ENCODE measurements at regions not wholly inside any gene's neighbourhood (a gene's known extent, or its start where the extent isn't known, plus 50 kb on each side); places are given as distances from the start of the nearest gene placed in this dataset.

- H3K4me3 ChIP-seq (ENCODE audit: low read length in 2 of 2): no peak overlapping the region
- H3K4ac ChIP-seq (ENCODE audit: low read length): no peak overlapping the region
- no peak overlapping the region for H4K91ac ChIP-seq (ENCODE audit: low read depth, low read length, poor library complexity)
- H2BK120ac ChIP-seq (ENCODE audit: low read depth, low read length): no peak overlapping the region
- H2BK5ac ChIP-seq (ENCODE audit: low read length): no peak overlapping the region
- no peak overlapping the region for H3K14ac ChIP-seq (ENCODE audit: low read length)
- H2BK12ac ChIP-seq (ENCODE audit: low read length): no peak overlapping the region
- no peaks in the 10 kb centered on the region for H3K27me3 ChIP-seq (ENCODE audit: control insufficient read depth in 3 of 3, insufficient read depth in 3 of 3, low read depth in 1 of 3, low read length in 3 of 3)
- no peak overlapping the region for H3K9ac ChIP-seq (ENCODE audit: low read depth, low read length, poor library complexity)
- peaks cover 0 to 10% of the 10 kb centered on the region in 2 donors for H3K9me3 ChIP-seq (replicated peaks in 1 of 2; ENCODE audit: control insufficient read depth in 2 of 2, insufficient read depth in 1 of 2, low read depth in 1 of 2, low read length in 2 of 2)
- no peak overlapping the region for H4K8ac ChIP-seq (ENCODE audit: low read depth, low read length)
- H3K79me1 ChIP-seq (ENCODE audit: low read depth, low read length): no peaks in the 10 kb centered on the region
- no peak overlapping the region for H3K18ac ChIP-seq (ENCODE audit: low read length)
- no peak overlapping the region for H3K27ac ChIP-seq (replicated peaks; ENCODE audit: low read length)
- H3K36me3 ChIP-seq (replicated peaks in 1 of 2; ENCODE audit: control insufficient read depth in 2 of 2, insufficient read depth in 2 of 2, low read length in 2 of 2): no peaks in the 10 kb centered on the region
- WGBS, 2 donors (ENCODE audit: extremely low coverage in 2 of 2, insufficient read length in 2 of 2, insufficient replicate concordance in 1 of 2): no CpG with 5 or more reads among the region's 2 CpGs
- H3K23ac ChIP-seq (ENCODE audit: low read depth, low read length, poor library complexity): no peak overlapping the region
- H2AK5ac ChIP-seq (ENCODE audit: low read depth, low read length): no peak overlapping the region
- peaks cover 0 to 5% of the 10 kb centered on the region in 2 donors for H3K4me1 ChIP-seq (ENCODE audit: control insufficient read depth in 2 of 2, insufficient read depth in 1 of 2, low read depth in 1 of 2, low read length in 2 of 2)
- no peak overlapping the region for H2BK15ac ChIP-seq (ENCODE audit: low read length)
- no peak overlapping the region for H2AFZ ChIP-seq (ENCODE audit: low read length)
- no peak for DNase-seq (ENCODE audit: low spot score)
- no peak overlapping the region for H3K4me2 ChIP-seq (ENCODE audit: insufficient read depth, low read length, poor library complexity, severe bottlenecking)
Observed at GRCh38 chr20:23267909-23268308, 82.7 kb upstream of the NXT1 start.

GRCh38 chr20:23266530-23267398 lies 83.8 kb upstream of the NXT1 start:
- Histone ChIP-seq H3K18ac (ENCODE audit: low read length) (no peak overlapping the region), H3K4me1 (ENCODE audit: control insufficient read depth in 2 of 2, insufficient read depth in 1 of 2, low read depth in 1 of 2, low read length in 2 of 2) (peaks cover 0 to 5% of the 10 kb centered on the region in 2 donors), H3K4me3 (ENCODE audit: low read length in 2 of 2) (no peak overlapping the region), H3K4ac (ENCODE audit: low read length) (no peak overlapping the region), H2BK15ac (ENCODE audit: low read length) (no peak overlapping the region), H3K36me3 (replicated peaks in 1 of 2; ENCODE audit: control insufficient read depth in 2 of 2, insufficient read depth in 2 of 2, low read length in 2 of 2) (no peaks in the 10 kb centered on the region), H2BK12ac (ENCODE audit: low read length) (no peak overlapping the region), H3K9me3 (replicated peaks in 1 of 2; ENCODE audit: control insufficient read depth in 2 of 2, insufficient read depth in 1 of 2, low read depth in 1 of 2, low read length in 2 of 2) (peaks cover 0 to 10% of the 10 kb centered on the region in 2 donors), H2BK120ac (ENCODE audit: low read depth, low read length) (no peak overlapping the region), H3K23ac (ENCODE audit: low read depth, low read length, poor library complexity) (no peak overlapping the region), H3K4me2 (ENCODE audit: insufficient read depth, low read length, poor library complexity, severe bottlenecking) (no peak overlapping the region), H2AFZ (ENCODE audit: low read length) (no peak overlapping the region), H3K27ac (replicated peaks; ENCODE audit: low read length) (no peak overlapping the region), H3K14ac (ENCODE audit: low read length) (no peak overlapping the region), H3K27me3 (ENCODE audit: control insufficient read depth in 3 of 3, insufficient read depth in 3 of 3, low read depth in 1 of 3, low read length in 3 of 3) (no peaks in the 10 kb centered on the region), H4K91ac (ENCODE audit: low read depth, low read length, poor library complexity) (no peak overlapping the region), H3K9ac (ENCODE audit: low read depth, low read length, poor library complexity) (no peak overlapping the region), H4K8ac (ENCODE audit: low read depth, low read length) (no peak overlapping the region), H2BK5ac (ENCODE audit: low read length) (no peak overlapping the region), H3K79me1 (ENCODE audit: low read depth, low read length) (no peaks in the 10 kb centered on the region), H2AK5ac (ENCODE audit: low read depth, low read length) (no peak overlapping the region)
- WGBS, 2 donors (ENCODE audit: extremely low coverage in 2 of 2, insufficient read length in 2 of 2, insufficient replicate concordance in 1 of 2): no CpG with 5 or more reads among the region's 7 CpGs
- DNase-seq (ENCODE audit: low spot score): no peak

- Histone ChIP-seq H3K27me3 (ENCODE audit: control insufficient read depth in 3 of 3, insufficient read depth in 3 of 3, low read depth in 1 of 3, low read length in 3 of 3) (no peaks in the 10 kb centered on the region), H3K4me1 (ENCODE audit: control insufficient read depth in 2 of 2, insufficient read depth in 1 of 2, low read depth in 1 of 2, low read length in 2 of 2) (peaks cover 0 to 3% of the 10 kb centered on the region in 2 donors), H3K4me3 (ENCODE audit: low read length in 2 of 2) (no peak overlapping the region), H3K27ac (replicated peaks; ENCODE audit: low read length) (no peak overlapping the region), H2AK5ac (ENCODE audit: low read depth, low read length) (no peak overlapping the region), H4K8ac (ENCODE audit: low read depth, low read length) (no peak overlapping the region), H4K91ac (ENCODE audit: low read depth, low read length, poor library complexity) (no peak overlapping the region), H2BK12ac (ENCODE audit: low read length) (no peak overlapping the region), H2BK15ac (ENCODE audit: low read length) (no peak overlapping the region), H3K9ac (ENCODE audit: low read depth, low read length, poor library complexity) (peak overlapping the region; percentile 9), H3K23ac (ENCODE audit: low read depth, low read length, poor library complexity) (no peak overlapping the region), H2AFZ (ENCODE audit: low read length) (no peak overlapping the region), H2BK120ac (ENCODE audit: low read depth, low read length) (no peak overlapping the region), H3K9me3 (replicated peaks in 1 of 2; ENCODE audit: control insufficient read depth in 2 of 2, insufficient read depth in 1 of 2, low read depth in 1 of 2, low read length in 2 of 2) (peaks cover 0 to 10% of the 10 kb centered on the region in 2 donors), H3K79me1 (ENCODE audit: low read depth, low read length) (no peaks in the 10 kb centered on the region), H3K18ac (ENCODE audit: low read length) (no peak overlapping the region), H3K14ac (ENCODE audit: low read length) (no peak overlapping the region), H3K4ac (ENCODE audit: low read length) (no peak overlapping the region), H2BK5ac (ENCODE audit: low read length) (no peak overlapping the region), H3K4me2 (ENCODE audit: insufficient read depth, low read length, poor library complexity, severe bottlenecking) (no peak overlapping the region), H3K36me3 (replicated peaks in 1 of 2; ENCODE audit: control insufficient read depth in 2 of 2, insufficient read depth in 2 of 2, low read length in 2 of 2) (no peaks in the 10 kb centered on the region)
- DNase-seq (ENCODE audit: low spot score): no peak
- WGBS, 2 donors (ENCODE audit: extremely low coverage in 2 of 2, insufficient read length in 2 of 2, insufficient replicate concordance in 1 of 2): no CpG with 5 or more reads among the region's 8 CpGs
Observed at GRCh38 chr20:23265226-23265625, 85.4 kb upstream of the NXT1 start.

- WGBS, 2 donors (ENCODE audit: extremely low coverage in 2 of 2, insufficient read length in 2 of 2, insufficient replicate concordance in 1 of 2): no CpG with 5 or more reads among the region's 4 CpGs
- H3K9ac ChIP-seq (ENCODE audit: low read depth, low read length, poor library complexity): no peak overlapping the region
- H4K8ac ChIP-seq (ENCODE audit: low read depth, low read length): no peak overlapping the region
- no peaks in the 10 kb centered on the region for H3K36me3 ChIP-seq (replicated peaks in 1 of 2; ENCODE audit: control insufficient read depth in 2 of 2, insufficient read depth in 2 of 2, low read length in 2 of 2)
- H3K4me3 ChIP-seq (ENCODE audit: low read length in 2 of 2): no peak overlapping the region
- H3K27me3 ChIP-seq (ENCODE audit: control insufficient read depth in 3 of 3, insufficient read depth in 3 of 3, low read depth in 1 of 3, low read length in 3 of 3): no peaks in the 10 kb centered on the region
- no peak overlapping the region for H2BK5ac ChIP-seq (ENCODE audit: low read length)
- no peak overlapping the region for H3K4me2 ChIP-seq (ENCODE audit: insufficient read depth, low read length, poor library complexity, severe bottlenecking)
- H3K4ac ChIP-seq (ENCODE audit: low read length): no peak overlapping the region
- H3K23ac ChIP-seq (ENCODE audit: low read depth, low read length, poor library complexity): no peak overlapping the region
- H3K18ac ChIP-seq (ENCODE audit: low read length): no peak overlapping the region
- H4K91ac ChIP-seq (ENCODE audit: low read depth, low read length, poor library complexity): no peak overlapping the region
- no peak overlapping the region for H2BK15ac ChIP-seq (ENCODE audit: low read length)
- H2AFZ ChIP-seq (ENCODE audit: low read length): no peak overlapping the region
- no peak overlapping the region for H2AK5ac ChIP-seq (ENCODE audit: low read depth, low read length)
- H2BK12ac ChIP-seq (ENCODE audit: low read length): no peak overlapping the region
- no peak overlapping the region for H2BK120ac ChIP-seq (ENCODE audit: low read depth, low read length)
- H3K14ac ChIP-seq (ENCODE audit: low read length): peak overlapping the region; percentile 92
- no peak for DNase-seq (ENCODE audit: low spot score)
- H3K27ac ChIP-seq (replicated peaks; ENCODE audit: low read length): no peak overlapping the region
- H3K4me1 ChIP-seq (ENCODE audit: control insufficient read depth in 2 of 2, insufficient read depth in 1 of 2, low read depth in 1 of 2, low read length in 2 of 2): peaks cover 0 to 1% of the 10 kb centered on the region in 2 donors
- H3K9me3 ChIP-seq (replicated peaks in 1 of 2; ENCODE audit: control insufficient read depth in 2 of 2, insufficient read depth in 1 of 2, low read depth in 1 of 2, low read length in 2 of 2): peaks cover 0 to 10% of the 10 kb centered on the region in 2 donors
- no peaks in the 10 kb centered on the region for H3K79me1 ChIP-seq (ENCODE audit: low read depth, low read length)
Observed at GRCh38 chr20:23264545-23264944, 86.0 kb upstream of the NXT1 start.

All from neuronal stem cell (in vitro differentiated cells).